ENCODE measurements at regions not wholly inside any gene's neighbourhood (a gene's known extent, or its start where the extent isn't known, plus 50 kb on each side); places are given as distances from the start of the nearest gene placed in this dataset.

DNA sequence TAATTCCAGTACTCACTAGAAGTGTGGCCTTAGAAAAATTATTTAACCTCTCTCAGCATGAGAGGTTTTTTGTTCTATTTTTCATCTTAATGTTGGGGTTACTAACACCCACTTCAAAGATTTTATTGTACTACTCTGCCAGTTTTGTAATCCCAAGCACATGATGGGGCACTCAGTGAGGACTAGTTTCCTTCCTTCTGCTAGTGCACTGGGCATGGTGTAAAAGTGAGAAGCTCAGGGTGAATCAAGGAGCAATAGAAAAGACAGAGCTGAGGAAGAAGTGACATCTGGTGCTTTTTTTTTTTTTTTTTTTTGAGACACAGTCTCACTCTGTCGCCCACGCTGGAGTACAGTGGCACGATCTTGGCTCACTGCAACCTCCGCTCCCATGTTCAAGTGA lies 439.4 kb upstream of the ARID1B start:
- peaks cover 2 to 7% (median 4%) of the 10 kb centered on the region in 4 donors for H3K9me3 ChIP-seq
- H3K4me1 ChIP-seq, result no peaks in the 10 kb centered on the region
- no peaks in the 10 kb centered on the region for H3K36me3 ChIP-seq
- H3K27ac ChIP-seq, result no peak overlapping the region
- no peak overlapping the region for H3K4me3 ChIP-seq
- no peak for DNase-seq
- TF ChIP-seq EP300 (IDR thresholded peaks at IDR 0.05), result no peak
- TF ChIP-seq POLR2A (IDR thresholded peaks at IDR 0.05), result no peak
- TF ChIP-seq, protein P1, sequence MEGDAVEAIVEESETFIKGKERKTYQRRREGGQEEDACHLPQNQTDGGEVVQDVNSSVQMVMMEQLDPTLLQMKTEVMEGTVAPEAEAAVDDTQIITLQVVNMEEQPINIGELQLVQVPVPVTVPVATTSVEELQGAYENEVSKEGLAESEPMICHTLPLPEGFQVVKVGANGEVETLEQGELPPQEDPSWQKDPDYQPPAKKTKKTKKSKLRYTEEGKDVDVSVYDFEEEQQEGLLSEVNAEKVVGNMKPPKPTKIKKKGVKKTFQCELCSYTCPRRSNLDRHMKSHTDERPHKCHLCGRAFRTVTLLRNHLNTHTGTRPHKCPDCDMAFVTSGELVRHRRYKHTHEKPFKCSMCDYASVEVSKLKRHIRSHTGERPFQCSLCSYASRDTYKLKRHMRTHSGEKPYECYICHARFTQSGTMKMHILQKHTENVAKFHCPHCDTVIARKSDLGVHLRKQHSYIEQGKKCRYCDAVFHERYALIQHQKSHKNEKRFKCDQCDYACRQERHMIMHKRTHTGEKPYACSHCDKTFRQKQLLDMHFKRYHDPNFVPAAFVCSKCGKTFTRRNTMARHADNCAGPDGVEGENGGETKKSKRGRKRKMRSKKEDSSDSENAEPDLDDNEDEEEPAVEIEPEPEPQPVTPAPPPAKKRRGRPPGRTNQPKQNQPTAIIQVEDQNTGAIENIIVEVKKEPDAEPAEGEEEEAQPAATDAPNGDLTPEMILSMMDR (IDR thresholded peaks at IDR 0.05), result no peak
- TF ChIP-seq POLR2AphosphoS5 (IDR thresholded peaks at IDR 0.05), result no peak
- H3K27me3 ChIP-seq, result no peaks in the 10 kb centered on the region
- intact Hi-C loops (cut with DNase I; ENCODE audit: low total_unique reads), result no loop called here
- 70 to 97% (median 83%) methylated on average over 4 of the region's 4 CpGs for WGBS, 5 donors

DNA sequence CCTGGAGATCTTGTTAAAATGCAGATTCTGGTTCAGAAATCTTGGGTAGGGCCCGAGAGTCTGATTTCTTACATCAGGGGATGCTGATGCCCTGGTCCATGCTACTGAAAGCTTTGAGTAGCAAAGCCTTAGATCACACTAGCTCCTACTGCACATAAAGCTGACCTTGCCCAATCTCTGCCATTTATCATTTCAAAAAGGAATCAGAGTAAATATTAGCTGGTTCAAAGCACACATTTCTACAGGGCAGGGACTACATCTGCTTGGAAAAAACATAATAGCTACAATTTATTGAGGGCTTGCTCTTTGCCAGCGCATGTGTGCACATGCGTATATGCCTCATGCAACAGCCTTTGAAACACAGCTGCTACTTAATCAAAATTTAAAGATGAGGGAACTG lies 440.4 kb upstream of the ARID1B start:
- Histone ChIP-seq H3K4me3 (no peak overlapping the region), H3K27me3 (no peaks in the 10 kb centered on the region), H3K36me3 (no peaks in the 10 kb centered on the region), H3K27ac (no peak overlapping the region), H3K4me1 (no peaks in the 10 kb centered on the region), H3K9me3 (peaks cover 7 to 18% (median 13%) of the 10 kb centered on the region in 4 donors)
- DNase-seq, result no peak
- WGBS, 5 donors, result 76 to 85% (median 79%) methylated on average over 3 of the region's 3 CpGs
- TF ChIP-seq POLR2AphosphoS5 (IDR thresholded peaks at IDR 0.05) (no peak), POLR2A (IDR thresholded peaks at IDR 0.05) (no peak), EP300 (IDR thresholded peaks at IDR 0.05) (no peak)
- intact Hi-C loops (cut with DNase I; ENCODE audit: low total_unique reads), result no loop called here

GRCh38 chr6:156336089-156336488 lies 441.1 kb upstream of the ARID1B start:
- Histone ChIP-seq H3K27me3 (no peaks in the 10 kb centered on the region), H3K27ac (no peak overlapping the region), H3K36me3 (no peaks in the 10 kb centered on the region), H3K9me3 (peaks cover 7 to 21% (median 13%) of the 10 kb centered on the region in 4 donors), H3K4me1 (no peaks in the 10 kb centered on the region), H3K4me3 (no peak overlapping the region)
- TF ChIP-seq POLR2AphosphoS5 (IDR thresholded peaks at IDR 0.05), result no peak
- TF ChIP-seq POLR2A (IDR thresholded peaks at IDR 0.05), result no peak
- TF ChIP-seq EP300 (IDR thresholded peaks at IDR 0.05), result no peak
- TF ChIP-seq, protein P1 (IDR thresholded peaks at IDR 0.05), result no peak
- 65 to 79% (median 68%) methylated on average over 4 to 5 of the region's 5 CpGs for whole genome bisulfite sequencing, 5 donors
- peak in 1 of 2 donors; percentile 26 for DNase-seq
- intact Hi-C loops (cut with DNase I; ENCODE audit: low total_unique reads), result no loop called here

GRCh38 chr6:156334966-156335365 lies 442.2 kb upstream of the ARID1B start:
- H3K4me1 ChIP-seq, result no peaks in the 10 kb centered on the region
- intact Hi-C loops (cut with DNase I; ENCODE audit: low total_unique reads), result no loop called here
- no peak overlapping the region for H3K27ac ChIP-seq
- H3K9me3 ChIP-seq, result peaks cover 7 to 27% (median 13%) of the 10 kb centered on the region in 4 donors
- H3K27me3 ChIP-seq, result no peaks in the 10 kb centered on the region
- DNase-seq, result no peak
- H3K36me3 ChIP-seq, result no peaks in the 10 kb centered on the region
- TF ChIP-seq, protein P1 (IDR thresholded peaks at IDR 0.05), result no peak
- no peak for TF ChIP-seq POLR2AphosphoS5 (IDR thresholded peaks at IDR 0.05)
- no peak for TF ChIP-seq POLR2A (IDR thresholded peaks at IDR 0.05)
- no peak for TF ChIP-seq EP300 (IDR thresholded peaks at IDR 0.05)
- no peak overlapping the region for H3K4me3 ChIP-seq

DNA sequence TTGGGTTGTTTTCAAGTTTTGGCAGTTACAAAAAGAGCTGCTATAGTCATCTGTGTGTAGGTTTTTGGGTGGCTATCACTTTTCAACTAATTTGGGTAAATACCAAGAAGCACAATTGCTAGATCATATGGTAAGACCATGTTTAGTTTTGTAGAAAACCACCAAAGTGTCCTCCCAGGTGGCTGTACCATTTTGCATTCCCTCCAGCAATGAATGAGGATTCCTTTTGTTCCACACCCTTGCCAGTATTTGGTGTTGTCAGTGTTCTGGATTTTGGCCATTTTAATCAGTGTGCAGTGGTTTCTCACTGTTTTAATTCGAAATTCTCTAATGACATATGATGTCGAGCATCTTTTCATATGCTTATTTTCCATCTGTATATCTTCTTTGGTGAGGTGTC lies 457.5 kb upstream of the ARID1B start:
- no peak for TF ChIP-seq POLR2AphosphoS5 (IDR thresholded peaks at IDR 0.05)
- TF ChIP-seq, protein P1 (IDR thresholded peaks at IDR 0.05), result no peak
- TF ChIP-seq POLR2A (IDR thresholded peaks at IDR 0.05), result no peak
- TF ChIP-seq EP300 (IDR thresholded peaks at IDR 0.05), result no peak
- no peaks in the 10 kb centered on the region for H3K4me1 ChIP-seq
- H3K4me3 ChIP-seq, result no peak overlapping the region
- H3K36me3 ChIP-seq, result no peaks in the 10 kb centered on the region
- intact Hi-C loops (cut with DNase I; ENCODE audit: low total_unique reads), result no loop called here
- DNase-seq, result no peak
- no peak overlapping the region for H3K27ac ChIP-seq
- no peaks in the 10 kb centered on the region for H3K27me3 ChIP-seq
- H3K9me3 ChIP-seq, result peaks cover 0 to 7% (median 2%) of the 10 kb centered on the region in 4 donors
- 34 to 79% (median 74%) methylated on average over 2 of the region's 2 CpGs for WGBS, 5 donors

Data from stomach (tissue), 8 donors.